ENCODE measurements at regions not wholly inside any gene's neighbourhood (a gene's known extent, or its start where the extent isn't known, plus 50 kb on each side); places are given as distances from the start of the nearest gene placed in this dataset.
"Not testable (repeated sequence)": the region's sequence is repeated elsewhere in the genome, so short reads cannot be mapped to it uniquely, and the experiment has no call there.

DNA sequence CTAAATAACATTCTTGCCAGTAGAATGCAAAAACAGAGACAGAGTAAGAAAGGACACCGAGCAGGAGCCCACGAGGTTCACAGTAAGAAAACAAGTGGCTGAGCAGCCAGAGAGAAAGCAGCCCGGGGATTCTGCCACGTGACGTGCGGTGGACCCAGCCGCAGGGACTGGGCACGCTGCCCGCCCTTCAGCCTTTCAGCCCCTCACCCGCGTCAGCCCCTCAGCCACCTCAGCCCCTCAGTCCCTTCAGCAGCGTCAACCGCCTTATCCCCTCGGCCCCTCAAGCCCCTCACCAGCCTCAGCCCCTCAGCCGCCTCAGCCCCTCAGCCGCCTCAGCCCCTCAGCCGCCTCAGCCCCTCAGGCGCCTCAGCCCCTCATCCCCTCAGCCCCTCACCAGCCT, 1532.2 kb downstream of the REEP3 start:
- in situ Hi-C loops (cut with MboI; ENCODE audit: low sequenced_read_pairs) = not testable (repeated sequence)

- in situ Hi-C loops (cut with MboI; ENCODE audit: low sequenced_read_pairs) = not testable (repeated sequence)
Measured at GRCh38 chr10:65053831-65054351, 1532.7 kb downstream of the REEP3 start.

DNA sequence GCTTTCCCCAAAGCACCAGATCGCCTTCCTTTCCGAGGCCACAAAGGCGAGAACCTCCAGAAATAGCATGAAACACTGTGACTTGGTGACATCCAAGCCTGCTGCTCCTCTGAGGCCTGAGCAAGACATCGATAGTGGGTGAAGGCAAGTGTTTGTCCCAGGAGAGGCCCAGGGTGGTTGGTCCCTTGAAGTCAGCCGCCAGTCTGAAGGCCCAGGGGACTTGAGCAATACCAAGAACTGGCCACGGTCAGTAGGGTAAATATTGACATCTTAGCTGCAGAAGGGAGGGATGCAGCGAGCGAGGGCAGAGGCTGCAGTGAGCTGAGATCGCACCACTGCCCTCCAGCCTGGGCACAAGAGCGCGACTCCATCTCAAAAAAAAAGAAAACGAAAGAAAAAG, 1533.5 kb downstream of the REEP3 start:
- in situ Hi-C loops (cut with MboI; ENCODE audit: low sequenced_read_pairs) = not testable (repeated sequence)

GRCh38 chr10:65065278-65065677, 1544.1 kb downstream of the REEP3 start:
- in situ Hi-C loops (cut with MboI; ENCODE audit: low sequenced_read_pairs) = no loop called here

GRCh38 chr10:65083222-65083621, 1562.0 kb downstream of the REEP3 start:
- in situ Hi-C loops (cut with MboI; ENCODE audit: low sequenced_read_pairs) = no loop called here

GRCh38 chr10:65090991-65091390, 1569.8 kb downstream of the REEP3 start:
- in situ Hi-C loops (cut with MboI; ENCODE audit: low sequenced_read_pairs) = no loop called here

DNA sequence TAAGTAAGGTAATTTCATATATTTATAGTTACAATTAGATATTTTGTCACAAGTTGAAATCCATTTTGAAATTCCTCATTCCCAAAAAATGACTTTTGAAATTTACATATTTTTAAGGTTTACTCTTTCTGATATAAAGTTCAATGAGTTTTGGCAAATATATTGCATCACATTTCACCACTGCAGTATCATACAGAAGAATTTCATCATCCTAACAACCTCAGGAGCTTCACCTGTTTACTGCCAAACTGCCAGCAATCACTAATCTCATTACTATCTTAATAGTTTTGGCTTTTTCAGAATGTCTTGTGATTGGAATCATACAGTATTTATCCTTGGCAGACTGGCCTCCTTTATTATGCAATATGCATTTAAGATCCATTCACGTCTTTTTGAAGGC, 1578.9 kb downstream of the REEP3 start:
- in situ Hi-C loops (cut with MboI; ENCODE audit: low sequenced_read_pairs) = no loop called here

DNA sequence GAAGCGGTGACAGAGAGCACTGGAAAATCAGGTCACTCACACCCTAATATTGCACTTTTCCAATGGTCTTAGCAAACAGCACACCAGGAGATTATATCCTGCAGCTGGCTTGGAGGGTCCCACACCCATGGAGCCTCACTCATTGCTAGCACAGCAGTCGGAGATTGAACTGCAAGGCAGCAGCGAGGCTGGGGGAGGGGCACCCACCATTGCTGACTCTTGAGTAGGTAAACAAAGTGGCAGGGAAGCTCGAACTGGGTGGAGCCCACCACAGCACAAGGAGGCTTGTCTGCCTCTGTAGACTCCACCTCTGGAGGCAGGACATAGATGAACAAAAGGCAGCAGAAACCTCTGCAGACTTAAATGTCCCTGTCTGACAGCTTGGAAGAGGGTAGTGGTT, 1579.7 kb downstream of the REEP3 start:
- in situ Hi-C loops (cut with MboI; ENCODE audit: low sequenced_read_pairs) = not testable (repeated sequence)

- in situ Hi-C loops (cut with MboI; ENCODE audit: low sequenced_read_pairs) = no loop called here
Measured at GRCh38 chr10:65110009-65110408, 1588.8 kb downstream of the REEP3 start.

- in situ Hi-C loops (cut with MboI; ENCODE audit: low sequenced_read_pairs) = not testable (repeated sequence)
Measured at GRCh38 chr10:65111059-65111458, 1589.9 kb downstream of the REEP3 start.

DNA sequence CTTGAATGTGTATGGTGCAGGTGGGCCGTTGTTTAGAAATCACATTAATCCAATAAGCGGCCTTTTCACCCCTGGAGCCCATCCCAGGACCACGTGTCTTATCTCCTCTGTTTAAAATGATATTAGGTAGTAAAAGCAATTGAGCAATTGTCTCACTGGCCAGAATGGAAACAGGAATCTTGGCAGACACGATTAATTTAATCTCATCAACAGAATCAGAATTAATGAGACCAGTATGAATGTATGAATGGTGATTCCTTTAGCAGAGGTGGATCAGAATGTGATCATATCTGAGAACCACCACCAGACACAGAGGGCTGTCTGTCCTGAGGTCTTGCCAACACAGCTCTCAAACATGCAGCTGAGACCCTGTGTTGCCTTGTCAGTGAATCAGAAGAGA, 1591.4 kb downstream of the REEP3 start:
- in situ Hi-C loops (cut with MboI; ENCODE audit: low sequenced_read_pairs) = no loop called here

GRCh38 chr10:65123120-65123519, 1601.9 kb downstream of the REEP3 start:
- in situ Hi-C loops (cut with MboI; ENCODE audit: low sequenced_read_pairs) = no loop called here

GRCh38 chr10:65125212-65125611, 1604.0 kb downstream of the REEP3 start:
- in situ Hi-C loops (cut with MboI; ENCODE audit: low sequenced_read_pairs) = no loop called here

GRCh38 chr10:65126288-65126687, 1605.1 kb downstream of the REEP3 start:
- in situ Hi-C loops (cut with MboI; ENCODE audit: low sequenced_read_pairs) = no loop called here

DNA sequence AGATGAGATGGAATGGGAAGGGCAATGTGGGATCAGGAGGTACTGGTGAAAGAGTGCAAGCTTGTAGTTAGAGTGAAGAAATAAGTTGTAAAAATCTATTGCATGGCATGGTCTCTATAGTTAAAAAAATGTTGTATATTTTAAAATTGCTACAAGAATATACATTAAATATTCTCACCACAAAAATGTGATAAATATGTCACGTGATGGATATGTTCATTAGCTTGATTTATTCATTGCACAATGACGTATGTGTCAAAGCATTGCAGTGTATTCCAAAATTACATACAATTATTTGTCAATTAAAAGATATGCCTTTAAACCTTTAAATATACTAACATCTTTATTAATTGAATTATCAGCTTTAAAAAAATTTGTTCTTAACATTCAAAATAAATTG, 1607.1 kb downstream of the REEP3 start:
- in situ Hi-C loops (cut with MboI; ENCODE audit: low sequenced_read_pairs) = no loop called here

- in situ Hi-C loops (cut with MboI; ENCODE audit: low sequenced_read_pairs) = no loop called here
Measured at GRCh38 chr10:65130162-65130758, 1609.1 kb downstream of the REEP3 start.

DNA sequence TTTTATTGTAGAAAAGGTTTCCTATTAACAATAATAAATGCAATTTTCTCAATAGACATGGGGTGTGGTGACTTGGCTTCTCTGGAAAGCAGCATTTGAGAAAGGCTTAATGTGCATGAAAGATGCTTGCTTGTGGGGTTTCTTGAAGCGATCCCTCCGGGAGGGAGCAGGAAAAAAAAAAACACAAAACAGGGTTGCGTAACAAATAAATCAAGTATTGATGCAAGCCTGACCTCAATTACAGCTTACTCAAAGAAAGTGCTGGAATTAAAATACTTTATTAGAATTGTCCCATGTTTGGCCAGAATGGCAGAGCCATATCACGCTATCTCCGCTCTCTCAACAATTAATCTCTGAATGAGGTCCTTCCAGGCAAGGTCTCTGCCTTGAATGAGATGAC, 1612.5 kb downstream of the REEP3 start:
- in situ Hi-C loops (cut with MboI; ENCODE audit: low sequenced_read_pairs) = no loop called here

DNA sequence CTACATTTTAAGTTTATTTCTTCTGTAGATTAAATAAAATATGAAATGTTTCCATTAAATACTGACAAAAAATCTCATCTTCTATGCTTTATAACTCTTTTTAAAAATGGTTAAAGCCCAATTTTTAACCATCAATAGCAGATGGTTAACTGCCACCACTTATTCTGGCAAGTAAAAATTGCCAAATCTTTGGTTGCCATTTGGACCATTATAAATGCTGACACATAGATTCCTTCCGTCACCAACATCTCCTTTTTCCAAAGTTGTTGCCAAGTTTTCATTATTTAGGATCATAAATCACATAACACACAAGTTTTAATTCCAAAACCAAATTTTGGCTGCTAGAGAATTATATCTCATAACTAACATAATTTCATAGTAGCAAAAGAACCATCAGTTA, 1614.3 kb downstream of the REEP3 start:
- in situ Hi-C loops (cut with MboI; ENCODE audit: low sequenced_read_pairs) = no loop called here

- in situ Hi-C loops (cut with MboI; ENCODE audit: low sequenced_read_pairs) = no loop called here
Measured at GRCh38 chr10:65142641-65143435, 1621.6 kb downstream of the REEP3 start.

GRCh38 chr10:65143723-65144122, 1622.5 kb downstream of the REEP3 start:
- in situ Hi-C loops (cut with MboI; ENCODE audit: low sequenced_read_pairs) = no loop called here

GRCh38 chr10:65149878-65150277, 1628.7 kb downstream of the REEP3 start:
- in situ Hi-C loops (cut with MboI; ENCODE audit: low sequenced_read_pairs) = no loop called here

GRCh38 chr10:65166272-65166671, 1645.1 kb downstream of the REEP3 start:
- in situ Hi-C loops (cut with MboI; ENCODE audit: low sequenced_read_pairs) = no loop called here
